Right lobe of liver (tissue), 6 donors: ENCODE measurements at regions not wholly inside any gene's neighbourhood (a gene's known extent, or its start where the extent isn't known, plus 50 kb on each side); places are given as distances from the start of the nearest gene placed in this dataset.

Source experiments
- ATAC-seq, 4 donors: fragments of 200-7000 bp; cut with Tn5 transposase; one replicate each; pipeline ENCODE4 v1.9.1; 2020; ENCODE audit warnings: mild to moderate bottlenecking in 4 of 4, moderate library complexity in 4 of 4
- DNase-seq, 3 donors: peaks; one replicate each; pipeline ENCODE4 v3.0.0-alpha.2; 2020
- H3K27ac ChIP-seq, 3 donors: fragments of 200-600 bp; one replicate each; pipeline ENCODE4 v1.8.0; 2022
- H3K27me3 ChIP-seq, 2 donors: fragments of 200-600 bp; one replicate each; pipeline ENCODE4 v1.8.0; 2022
- H3K36me3 ChIP-seq, 4 donors: fragments of 200-600 bp; sonication (generic) in 1 of 4; one replicate each; pipeline versions ENCODE4 v1.5.1 to v1.8.0; 2017 to 2022; ENCODE audit warnings: control low read depth in 1 of 4
- H3K4me1 ChIP-seq, 4 donors: fragments of 200-600 bp; sonication (generic) in 1 of 4; one replicate each; pipeline versions ENCODE4 v1.5.1 to v1.8.0; 2017 to 2022; ENCODE audit warnings: control low read depth in 1 of 4
- H3K4me3 ChIP-seq, 3 donors: fragments of 200-600 bp; one replicate each; pipeline ENCODE4 v1.8.0; 2022
- H3K9me3 ChIP-seq, 4 donors: fragments of 200-600 bp; sonication (generic) in 1 of 4; one replicate each; pipeline versions ENCODE4 v1.5.1 to v1.8.0; 2017 to 2022; ENCODE audit warnings: control low read depth in 1 of 4
- CTCF ChIP-seq, 4 donors: fragments of 200-600 bp in 3 of 4; fragments of 450-650 bp in 1 of 4; IDR thresholded peaks; one replicate each; pipeline versions ENCODE4 v1.5.1 to v1.8.0; 2016 to 2022; ENCODE audit warnings: antibody characterized with exemption in 4 of 4, mild to moderate bottlenecking in 2 of 4
- POLR2A ChIP-seq: fragments of 450-650 bp; IDR thresholded peaks from one replicate; pipeline ENCODE4 v1.6.1; 2017; ENCODE audit warnings: antibody characterized with exemption, mild to moderate bottlenecking
- WGBS: methylation state at CpG from one replicate; pipeline ENCODE4 v1.1.6; 2018; ENCODE audit warnings: low coverage, low lambda C conversion rate; ENCODE audit not compliant: insufficient coverage; ENCODE audit errors: missing lambda C conversion rate; 5-methylcytosine and 5-hydroxymethylcytosine counted together
- intact Hi-C, 2 donors: fragments of 100-400 bp; cut with DNase I; formaldehyde crosslinking; loops; one replicate each; pipeline versions ENCODE4 v1.11.2 to v1.14.1; 2022
- donor health status: DM: no; HTN: yes; CAD: no.
- donor health status: DM: no; HTN: no; CAD: no.
- donor health status: DM: no; HTN: no; CAD: no.
- donor health status: DM: no; HTN: yes; CAD: no.
- donor health status: DM: no; HTN: yes; CAD: no.

GRCh38 chr16:52819808-52820207, 232.9 kb downstream of the CHD9NB start:
- no peak for TF ChIP-seq POLR2A
- TF ChIP-seq CTCF (IDR thresholded peaks at IDR 0.05): no peak
- intact Hi-C loops: no loop called here
- Histone ChIP-seq H3K27me3 (no peaks in the 10 kb centered on the region), H3K4me1 (no peaks in the 10 kb centered on the region), H3K36me3 (no peaks in the 10 kb centered on the region), H3K9me3 (no peaks in the 10 kb centered on the region), H3K27ac (no peak overlapping the region), H3K4me3 (no peak overlapping the region)
- WGBS: 61% methylated on average over 3 of the region's 3 CpGs
- DNase-seq: no peak
- ATAC-seq: no peak

- H3K9me3 ChIP-seq: no peaks in the 10 kb centered on the region
- H3K27me3 ChIP-seq: no peaks in the 10 kb centered on the region
- H3K4me1 ChIP-seq: no peaks in the 10 kb centered on the region
- no peak for TF ChIP-seq CTCF (IDR thresholded peaks at IDR 0.05)
- no peak for TF ChIP-seq POLR2A
- H3K4me3 ChIP-seq: no peak overlapping the region
- intact Hi-C loops: no loop called here
- no peaks in the 10 kb centered on the region for H3K36me3 ChIP-seq
- DNase-seq (no peak), ATAC-seq (no peak)
- H3K27ac ChIP-seq: no peak overlapping the region
- 81% methylated on average over 5 of the region's 7 CpGs for WGBS
Measured at GRCh38 chr16:52819405-52819804, 233.3 kb downstream of the CHD9NB start.

- no peaks in the 10 kb centered on the region for H3K36me3 ChIP-seq
- H3K9me3 ChIP-seq: no peaks in the 10 kb centered on the region
- WGBS: 46% methylated on average over 6 of the region's 6 CpGs
- ATAC-seq (no peak), DNase-seq (no peak)
- no peaks in the 10 kb centered on the region for H3K4me1 ChIP-seq
- intact Hi-C loops: no loop called here
- H3K4me3 ChIP-seq: no peak overlapping the region
- TF ChIP-seq CTCF (IDR thresholded peaks at IDR 0.05) (no peak), POLR2A (no peak)
- H3K27me3 ChIP-seq: no peaks in the 10 kb centered on the region
- no peak overlapping the region for H3K27ac ChIP-seq
Measured at GRCh38 chr16:52817696-52818095, 235.0 kb downstream of the CHD9NB start.

- DNase-seq (no peak), ATAC-seq (no peak)
- no peak overlapping the region for H3K27ac ChIP-seq
- H3K36me3 ChIP-seq: no peaks in the 10 kb centered on the region
- WGBS: 29% methylated on average over 5 of the region's 6 CpGs
- TF ChIP-seq CTCF (IDR thresholded peaks at IDR 0.05) (no peak), POLR2A (no peak)
- no peaks in the 10 kb centered on the region for H3K9me3 ChIP-seq
- no peaks in the 10 kb centered on the region for H3K27me3 ChIP-seq
- intact Hi-C loops: no loop called here
- H3K4me3 ChIP-seq: no peak overlapping the region
- H3K4me1 ChIP-seq: no peaks in the 10 kb centered on the region
Measured at GRCh38 chr16:52816993-52817392, 235.7 kb downstream of the CHD9NB start.
